PC-3 (cell line): ENCODE measurements at regions not wholly inside any gene's neighbourhood (a gene's known extent, or its start where the extent isn't known, plus 50 kb on each side); places are given as distances from the start of the nearest gene placed in this dataset.

Experiments used
- ATAC-seq: fragments of 200-7000 bp; cut with Tn5 transposase; 2 replicates; pipeline ENCODE4 v1.9.1; 2020; ENCODE audit warnings: mild to moderate bottlenecking, moderate library complexity
- BruUV-seq: library from RNA; stranded (reverse); fragments of 400-500 nt; replicated peaks from 2 replicates; lab custom pipeline; 2021; lab: Mats Ljungman, UMichigan
- CTCF ChIA-PET: fragments of 300-600 bp; sonication (Branson Sonifier 250); formaldehyde crosslinking; loops from one replicate; lab custom pipeline; 2022; ENCODE audit warnings: antibody characterized with exemption; lab: Charles Lee
- POLR2A ChIA-PET: fragments of 300-600 bp; sonication (Branson Sonifier 250); formaldehyde crosslinking; loops from one replicate; lab custom pipeline; 2022; ENCODE audit warnings: antibody characterized with exemption; ENCODE audit not compliant: unreplicated experiment; lab: Charles Lee
- DNase-seq: peaks from one replicate; pipeline ENCODE4 v3.0.0-alpha.2; 2015
- H2AFZ ChIP-seq: fragments of 300-600 bp; sonication (generic); 2 replicates; pipeline ENCODE4 v1.6.0; 2016; ENCODE audit warnings: antibody characterized with exemption, low read length
- H3F3A ChIP-seq: fragments of 300-600 bp; sonication (generic); one replicate; pipeline ENCODE4 v1.6.0; 2017; ENCODE audit warnings: antibody characterized with exemption, low read length, control low read depth, mild to moderate bottlenecking; ENCODE audit not compliant: unreplicated experiment
- H3K27ac ChIP-seq: fragments of 300-600 bp; sonication (generic); 2 replicates; pipeline ENCODE4 v1.5.1; 2016; ENCODE audit warnings: mild to moderate bottlenecking, low read length
- H3K27me3 ChIP-seq: fragments of 300-600 bp; sonication (generic); 2 replicates; pipeline ENCODE4 v1.6.1; 2016; ENCODE audit warnings: low read length, mixed read lengths
- H3K36me3 ChIP-seq: fragments of 300-600 bp; sonication (generic); 2 replicates; pipeline ENCODE4 v1.6.1; 2016; ENCODE audit warnings: low read depth, mixed run types, low read length, mixed read lengths
- H3K4me1 ChIP-seq: fragments of 300-600 bp; sonication (generic); 2 replicates; pipeline ENCODE4 v1.5.1; 2016; ENCODE audit warnings: low read length; ENCODE audit not compliant: insufficient read depth
- H3K4me2 ChIP-seq: fragments of 300-600 bp; sonication (generic); 2 replicates; pipeline ENCODE4 v1.6.0; 2016; ENCODE audit warnings: low read length
- H3K4me3 ChIP-seq: fragments of 300-600 bp; sonication (generic); 2 replicates; pipeline ENCODE4 v1.5.1; 2016; ENCODE audit warnings: mild to moderate bottlenecking, low read length, mixed read lengths
- H3K79me2 ChIP-seq: fragments of 300-600 bp; sonication (generic); 2 replicates; pipeline ENCODE4 v1.6.1; 2017; ENCODE audit warnings: low read length, mixed read lengths
- H3K9ac ChIP-seq: fragments of 300-600 bp; sonication (generic); 2 replicates; pipeline ENCODE4 v1.6.0; 2016; ENCODE audit warnings: mild to moderate bottlenecking, low read length
- H3K9me2 ChIP-seq: fragments of 300-600 bp; sonication (generic); replicated peaks from 2 replicates; pipeline ENCODE4 v1.6.1; 2016; ENCODE audit warnings: mixed run types, low read length, mixed read lengths
- H3K9me3 ChIP-seq: fragments of 300-600 bp; sonication (generic); 2 replicates; pipeline ENCODE4 v1.6.1; 2016; ENCODE audit warnings: low read length, mixed read lengths
- H4K20me1 ChIP-seq: fragments of 300-600 bp; sonication (generic); 2 replicates; pipeline ENCODE4 v1.6.1; 2016; ENCODE audit warnings: low read length, mixed read lengths
- EZH2 ChIP-seq: fragments of 300-600 bp; sonication (generic); IDR thresholded peaks from one replicate; pipeline ENCODE4 v1.6.1; 2017; ENCODE audit warnings: antibody characterized with exemption, mild to moderate bottlenecking, low read length; ENCODE audit not compliant: unreplicated experiment
- EZH2phosphoT487 ChIP-seq: fragments of 300-600 bp; sonication (generic); IDR thresholded peaks from 2 replicates; pipeline ENCODE4 v1.6.1; 2018; ENCODE audit warnings: mild to moderate bottlenecking, antibody characterized with exemption, low read length, borderline replicate concordance
- intact Hi-C: fragments of 100-400 bp; cut with micrococcal nuclease; formaldehyde crosslinking; loops from 2 replicates; pipeline ENCODE4 v1.9.0; 2023
- TF ChIP-seq, protein P1 (sequence below): fragments of 300-600 bp; sonication (generic); conservative IDR thresholded peaks from 2 replicates; pipeline ENCODE4 v1.5.1; 2017; ENCODE audit warnings: antibody characterized with exemption, low read depth, mild to moderate bottlenecking, low read length

DNA sequence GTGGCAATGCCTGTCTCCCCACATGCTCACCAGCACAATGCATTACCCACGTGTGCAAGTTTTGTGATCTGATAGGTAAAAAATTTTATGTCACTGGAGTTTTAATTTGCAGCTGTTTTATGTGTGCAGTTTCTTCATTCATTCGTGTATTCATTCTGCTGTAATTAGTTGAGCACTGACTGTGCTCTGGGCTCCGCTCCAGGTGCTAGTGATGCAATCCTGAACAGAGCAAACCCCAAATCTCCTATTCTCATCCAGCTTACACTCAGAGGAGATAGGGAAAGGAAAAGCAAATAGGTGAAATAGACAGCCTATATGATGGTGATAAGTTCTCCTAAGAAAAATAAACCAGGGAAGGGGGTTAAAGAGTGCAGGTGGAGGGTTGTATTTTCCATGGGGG lies 148.4 kb downstream of the TENT4A start:
- POLR2A ChIA-PET = no interaction called here

DNA sequence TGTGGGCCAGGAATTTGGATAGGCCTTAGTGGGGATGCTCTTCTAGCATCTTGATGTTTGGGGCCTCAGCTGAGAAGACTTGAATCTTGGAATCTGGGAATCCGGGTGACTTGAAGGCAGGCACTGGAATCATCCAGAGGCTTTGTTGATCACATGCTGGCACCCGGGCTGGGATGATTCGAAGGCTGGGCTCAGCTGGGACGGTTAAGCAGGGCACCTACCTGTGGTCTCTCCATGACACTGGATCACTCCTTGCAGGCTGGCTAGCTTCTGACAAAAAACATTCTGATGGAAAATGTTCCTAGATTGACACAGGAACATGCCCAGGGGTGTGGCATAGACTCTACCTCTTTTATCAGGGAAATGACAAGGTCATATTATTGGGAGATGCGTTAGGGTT lies 149.1 kb downstream of the TENT4A start:
- Histone ChIP-seq H3K4me3 (no peak overlapping the region), H2AFZ (no peak overlapping the region), H3K9me2 (0 out of 2 replicates have a peak, but pooled peaks cover 3% of the 10 kb centered on the region), H3K4me1 (no peaks in the 10 kb centered on the region), H3K9me3 (no peaks in the 10 kb centered on the region), H3K4me2 (no peak overlapping the region), H3K36me3 (no peaks in the 10 kb centered on the region), H3K27me3 (peaks cover 76% of the 10 kb centered on the region), H3K27ac (no peak overlapping the region), H3K9ac (no peak overlapping the region), H3F3A (no peaks in the 10 kb centered on the region), H4K20me1 (no peaks in the 10 kb centered on the region), H3K79me2 (no peaks in the 10 kb centered on the region)
- TF ChIP-seq, protein P1, sequence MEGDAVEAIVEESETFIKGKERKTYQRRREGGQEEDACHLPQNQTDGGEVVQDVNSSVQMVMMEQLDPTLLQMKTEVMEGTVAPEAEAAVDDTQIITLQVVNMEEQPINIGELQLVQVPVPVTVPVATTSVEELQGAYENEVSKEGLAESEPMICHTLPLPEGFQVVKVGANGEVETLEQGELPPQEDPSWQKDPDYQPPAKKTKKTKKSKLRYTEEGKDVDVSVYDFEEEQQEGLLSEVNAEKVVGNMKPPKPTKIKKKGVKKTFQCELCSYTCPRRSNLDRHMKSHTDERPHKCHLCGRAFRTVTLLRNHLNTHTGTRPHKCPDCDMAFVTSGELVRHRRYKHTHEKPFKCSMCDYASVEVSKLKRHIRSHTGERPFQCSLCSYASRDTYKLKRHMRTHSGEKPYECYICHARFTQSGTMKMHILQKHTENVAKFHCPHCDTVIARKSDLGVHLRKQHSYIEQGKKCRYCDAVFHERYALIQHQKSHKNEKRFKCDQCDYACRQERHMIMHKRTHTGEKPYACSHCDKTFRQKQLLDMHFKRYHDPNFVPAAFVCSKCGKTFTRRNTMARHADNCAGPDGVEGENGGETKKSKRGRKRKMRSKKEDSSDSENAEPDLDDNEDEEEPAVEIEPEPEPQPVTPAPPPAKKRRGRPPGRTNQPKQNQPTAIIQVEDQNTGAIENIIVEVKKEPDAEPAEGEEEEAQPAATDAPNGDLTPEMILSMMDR = no peak
- TF ChIP-seq EZH2phosphoT487 (no peak), EZH2 (no peak)
- no TSS peak for BruUV-seq
- ChIA-PET POLR2A (no interaction called here), CTCF (no interaction called here)
- intact Hi-C loops = no loop called here
- ATAC-seq (no peak), DNase-seq (no peak)

More for the DNA sequence above, 148.4 kb downstream of the TENT4A start:
- Histone ChIP-seq H3K27me3 (peaks cover 80% of the 10 kb centered on the region), H3K4me1 (no peaks in the 10 kb centered on the region), H3K9me2 (0 out of 2 replicates have a peak, but pooled peaks cover 3% of the 10 kb centered on the region), H3K9ac (no peak overlapping the region), H3K79me2 (no peaks in the 10 kb centered on the region), H3F3A (no peaks in the 10 kb centered on the region), H3K4me2 (no peak overlapping the region), H3K9me3 (no peaks in the 10 kb centered on the region), H3K36me3 (no peaks in the 10 kb centered on the region), H4K20me1 (no peaks in the 10 kb centered on the region), H3K4me3 (no peak overlapping the region), H2AFZ (no peak overlapping the region), H3K27ac (no peak overlapping the region)
- ATAC-seq = no peak
- no peak for DNase-seq
- TF ChIP-seq, protein P1 = no peak
- TF ChIP-seq EZH2phosphoT487 (no peak), EZH2 (no peak)
- intact Hi-C loops = no loop called here
- no TSS peak for BruUV-seq
- CTCF ChIA-PET = no interaction called here

GRCh38 chr5:6867712-6868111 lies 154.5 kb downstream of the TENT4A start:
- peaks cover 65% of the 10 kb centered on the region for H3K27me3 ChIP-seq
- POLR2A ChIA-PET = no interaction called here

More at GRCh38 chr5:6867712-6868111, 154.5 kb downstream of the TENT4A start:
- Histone ChIP-seq H3K9me2 (0 out of 2 replicates have a peak, but pooled peaks cover 3% of the 10 kb centered on the region), H3K9me3 (no peaks in the 10 kb centered on the region), H3K36me3 (no peaks in the 10 kb centered on the region), H3F3A (no peaks in the 10 kb centered on the region), H3K27ac (no peak overlapping the region), H3K4me1 (no peaks in the 10 kb centered on the region), H3K4me2 (no peak overlapping the region), H3K9ac (no peak overlapping the region), H2AFZ (no peak overlapping the region), H4K20me1 (no peaks in the 10 kb centered on the region), H3K79me2 (no peaks in the 10 kb centered on the region), H3K4me3 (no peak overlapping the region)
- CTCF ChIA-PET = no interaction called here
- DNase-seq (no peak), ATAC-seq (no peak)
- TF ChIP-seq EZH2phosphoT487 = no peak
- TF ChIP-seq, protein P1 = no peak
- BruUV-seq = no TSS peak
- intact Hi-C loops = no loop called here
